ENCODE measurements at regions not wholly inside any gene's neighbourhood (a gene's known extent, or its start where the extent isn't known, plus 50 kb on each side); places are given as distances from the start of the nearest gene placed in this dataset.

DNA sequence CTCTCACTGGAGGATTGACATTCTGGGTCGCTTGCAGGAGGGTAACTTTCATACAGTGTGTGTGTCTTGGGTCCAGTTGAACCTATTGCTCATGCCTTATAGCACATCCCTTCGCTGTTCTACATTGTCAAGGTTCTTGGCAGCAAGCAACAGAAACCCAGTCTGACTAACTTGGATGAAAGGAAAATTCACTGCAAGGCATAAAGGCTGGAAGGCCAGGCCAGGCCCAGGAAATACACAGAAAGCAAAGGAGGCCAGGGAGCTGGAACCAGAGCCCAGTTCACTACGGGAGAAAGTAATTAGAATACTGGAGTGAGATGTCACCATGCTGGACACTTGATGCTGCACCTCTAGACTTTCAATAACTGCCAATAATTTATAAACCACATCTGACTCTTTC is 353.8 kb upstream of the GATB start:
- TF ChIP-seq CTBP1 (IDR thresholded peaks at IDR 0.05; ENCODE audit: borderline replicate concordance) (no peak), BHLHE40 (IDR thresholded peaks at IDR 0.05; ENCODE audit: borderline replicate concordance) (no peak), SP1 (IDR thresholded peaks at IDR 0.05) (no peak), ARNT (IDR thresholded peaks at IDR 0.05) (no peak), ELF4 (IDR thresholded peaks at IDR 0.05) (no peak), L3MBTL2 (conservative IDR thresholded peaks at IDR 0.05) (no peak), NFRKB (IDR thresholded peaks at IDR 0.05) (no peak), ZNF384 (IDR thresholded peaks at IDR 0.05) (no peak), FOXM1 (IDR thresholded peaks at IDR 0.05; ENCODE audit: borderline replicate concordance) (no peak), TARDBP (IDR thresholded peaks at IDR 0.05) (no peak), HDGF (IDR thresholded peaks at IDR 0.05; ENCODE audit: borderline replicate concordance) (no peak), FOXA1 (IDR thresholded peaks at IDR 0.05) (no peak)
- TF ChIP-seq, protein P1, sequence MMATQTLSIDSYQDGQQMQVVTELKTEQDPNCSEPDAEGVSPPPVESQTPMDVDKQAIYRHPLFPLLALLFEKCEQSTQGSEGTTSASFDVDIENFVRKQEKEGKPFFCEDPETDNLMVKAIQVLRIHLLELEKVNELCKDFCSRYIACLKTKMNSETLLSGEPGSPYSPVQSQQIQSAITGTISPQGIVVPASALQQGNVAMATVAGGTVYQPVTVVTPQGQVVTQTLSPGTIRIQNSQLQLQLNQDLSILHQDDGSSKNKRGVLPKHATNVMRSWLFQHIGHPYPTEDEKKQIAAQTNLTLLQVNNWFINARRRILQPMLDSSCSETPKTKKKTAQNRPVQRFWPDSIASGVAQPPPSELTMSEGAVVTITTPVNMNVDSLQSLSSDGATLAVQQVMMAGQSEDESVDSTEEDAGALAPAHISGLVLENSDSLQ (IDR thresholded peaks at IDR 0.05): no peak
